ENCODE measurements at regions not wholly inside any gene's neighbourhood (a gene's known extent, or its start where the extent isn't known, plus 50 kb on each side); places are given as distances from the start of the nearest gene placed in this dataset.

DNA sequence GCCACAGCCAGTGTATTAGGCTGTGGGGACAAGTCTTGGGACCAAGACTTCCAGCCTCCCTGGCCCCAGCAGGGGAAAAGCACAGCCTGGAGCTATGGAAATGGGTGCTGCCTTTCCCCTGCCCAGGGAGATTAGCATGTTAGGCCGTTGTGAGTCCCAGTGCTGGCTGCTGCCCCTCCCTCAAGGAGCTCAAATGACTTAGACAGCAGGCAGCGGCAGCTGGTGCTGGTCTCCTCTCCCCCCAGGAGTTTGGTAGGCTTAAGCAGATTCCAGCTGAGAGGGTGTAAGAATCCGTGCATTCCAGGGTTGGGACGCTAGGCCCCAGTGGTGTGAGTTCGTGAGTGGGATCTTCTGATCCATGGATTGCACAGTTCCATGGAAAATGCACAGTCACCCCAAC, 301.5 kb upstream of the PHF14 start:
- no peak for DNase-seq

GRCh38 chr7:10677211-10677610, 296.5 kb upstream of the PHF14 start:
- no peak for DNase-seq

DNA sequence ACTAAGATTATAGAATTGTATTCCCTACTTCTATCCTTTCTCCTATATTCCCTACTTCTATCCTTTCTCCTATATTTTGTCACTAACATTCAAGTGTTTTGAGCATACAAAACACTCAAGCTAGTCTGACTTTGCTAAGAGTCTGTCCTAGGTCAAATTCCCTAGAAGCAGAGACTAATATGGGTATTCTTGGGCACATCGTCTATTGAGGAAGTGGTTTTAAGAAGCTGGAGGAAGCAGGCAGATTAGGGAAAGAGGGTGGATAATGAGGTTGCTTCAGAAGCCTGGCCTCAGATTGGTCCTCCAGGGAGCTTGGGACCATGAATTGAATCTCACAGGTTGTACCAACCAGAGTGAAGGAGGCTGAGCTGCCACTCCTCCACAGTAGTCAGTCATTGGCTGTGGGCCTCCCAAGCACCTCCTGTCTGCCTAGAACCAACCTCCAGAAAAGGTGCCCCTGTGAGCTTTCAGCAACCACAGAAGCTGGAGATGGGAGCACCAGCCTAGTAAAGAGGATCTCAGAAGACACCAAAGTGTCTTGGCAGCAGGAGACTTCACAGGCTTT, 295.9 kb upstream of the PHF14 start:
- DNase-seq = no peak

- DNase-seq = no peak
Observed at GRCh38 chr7:10684606-10685005, 289.1 kb upstream of the PHF14 start.

- DNase-seq = no peak
Observed at GRCh38 chr7:10685040-10685439, 288.6 kb upstream of the PHF14 start.

GRCh38 chr7:10688544-10688943, 285.1 kb upstream of the PHF14 start:
- DNase-seq = no peak

DNA sequence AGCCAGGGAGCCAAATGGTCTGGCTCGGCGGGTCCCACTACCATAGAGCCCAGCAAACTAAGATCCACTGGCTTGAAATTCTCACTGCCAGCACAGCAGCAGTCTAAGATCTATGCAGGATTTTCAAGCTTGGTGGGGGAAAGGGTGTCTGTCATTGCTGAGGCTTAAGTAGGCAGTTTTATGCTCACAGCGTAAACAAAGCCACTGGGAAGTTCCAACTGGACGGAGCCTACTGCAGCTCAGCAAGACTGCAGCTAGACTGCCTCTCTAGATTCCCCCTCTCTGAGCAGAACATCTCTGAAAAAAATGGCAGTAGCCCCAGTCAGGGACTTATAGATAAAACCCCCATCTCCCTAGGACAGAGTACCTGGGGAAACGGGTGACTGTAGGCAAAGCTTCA, 277.6 kb upstream of the PHF14 start:
- no peak for DNase-seq

GRCh38 chr7:10703059-10703458, 270.6 kb upstream of the PHF14 start:
- no peak for DNase-seq

DNA sequence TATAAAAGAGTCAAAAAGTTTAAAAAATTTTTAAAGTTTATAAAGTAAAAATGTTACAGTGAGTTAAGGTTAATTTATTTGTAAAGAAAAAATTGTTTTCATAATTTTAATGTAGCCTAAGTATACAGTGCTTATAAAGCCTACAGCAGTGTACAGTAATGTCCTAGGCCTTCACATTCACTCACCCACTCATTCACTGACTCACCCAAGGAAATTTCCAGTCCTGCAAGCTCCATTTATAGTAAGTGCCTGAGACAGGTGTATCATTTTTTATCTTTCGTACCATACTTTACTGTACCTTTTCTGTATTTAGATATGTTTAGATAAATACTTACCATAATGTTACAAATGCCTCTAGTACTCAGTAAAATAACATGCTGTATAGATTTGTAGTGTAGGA, 269.7 kb upstream of the PHF14 start:
- DNase-seq = no peak

GRCh38 chr7:10704653-10705052, 269.0 kb upstream of the PHF14 start:
- no peak for DNase-seq

- DNase-seq = no peak
Observed at GRCh38 chr7:10706875-10707493, 266.7 kb upstream of the PHF14 start.

- no peak for DNase-seq
Observed at GRCh38 chr7:10707519-10707918, 266.2 kb upstream of the PHF14 start.

- DNase-seq = no peak
Observed at GRCh38 chr7:10708447-10708846, 265.2 kb upstream of the PHF14 start.

DNA sequence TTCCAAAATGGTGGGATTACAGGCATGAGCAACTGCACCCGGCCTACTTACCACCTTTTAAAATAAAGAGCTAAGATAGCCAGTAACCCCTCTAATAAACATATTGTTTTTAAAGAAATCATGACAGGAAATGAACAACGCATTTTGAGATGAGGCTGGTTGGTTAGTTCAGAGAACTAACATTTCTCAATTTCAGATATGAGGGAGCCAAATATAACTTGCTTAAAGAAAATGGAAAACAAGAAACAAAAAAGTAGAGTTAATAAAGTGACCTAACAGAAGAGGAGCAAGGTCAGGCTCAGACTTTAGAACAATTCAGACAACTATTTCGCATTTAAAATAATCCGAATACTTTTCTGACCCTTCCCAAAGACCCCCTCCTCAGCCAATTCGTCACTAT, 254.9 kb upstream of the PHF14 start:
- DNase-seq = no peak

DNA sequence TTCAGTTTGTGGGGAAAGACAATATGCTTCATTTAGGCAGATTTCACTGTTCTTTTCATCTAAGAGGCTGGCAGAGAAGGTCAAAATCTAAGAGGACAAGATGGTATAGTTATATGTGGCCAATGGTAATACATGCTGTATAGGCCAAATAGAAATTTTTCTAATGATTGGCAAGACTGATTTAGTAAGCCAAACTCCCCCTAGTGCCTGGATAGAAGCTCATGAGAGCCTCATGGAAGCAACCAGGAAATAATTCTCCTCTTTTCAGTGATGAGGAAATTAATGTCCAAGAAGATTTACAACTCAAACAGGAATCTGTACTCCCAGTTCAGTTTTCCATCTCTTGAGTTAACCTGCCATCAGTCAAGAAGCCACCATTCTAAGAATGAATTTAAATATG, 253.6 kb upstream of the PHF14 start:
- DNase-seq = no peak

DNA sequence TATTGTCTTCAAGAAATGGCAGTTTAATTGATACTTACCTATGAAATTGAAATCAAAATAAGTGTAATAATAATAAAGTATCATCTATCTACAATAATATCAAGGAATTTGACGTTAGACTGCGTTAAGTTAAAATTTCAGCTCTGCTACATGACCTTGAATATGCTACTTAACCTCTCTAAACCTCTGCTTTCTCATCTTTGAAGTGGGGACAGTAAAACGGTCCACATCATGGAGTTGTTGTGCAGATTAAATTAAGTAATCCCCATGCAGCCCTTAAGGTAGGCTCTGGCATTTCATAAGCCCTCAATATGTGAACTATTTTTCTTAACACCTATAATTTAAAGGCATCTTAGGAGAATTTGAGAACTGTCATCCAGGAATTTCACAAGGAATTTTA, 252.4 kb upstream of the PHF14 start:
- no peak for DNase-seq

DNA sequence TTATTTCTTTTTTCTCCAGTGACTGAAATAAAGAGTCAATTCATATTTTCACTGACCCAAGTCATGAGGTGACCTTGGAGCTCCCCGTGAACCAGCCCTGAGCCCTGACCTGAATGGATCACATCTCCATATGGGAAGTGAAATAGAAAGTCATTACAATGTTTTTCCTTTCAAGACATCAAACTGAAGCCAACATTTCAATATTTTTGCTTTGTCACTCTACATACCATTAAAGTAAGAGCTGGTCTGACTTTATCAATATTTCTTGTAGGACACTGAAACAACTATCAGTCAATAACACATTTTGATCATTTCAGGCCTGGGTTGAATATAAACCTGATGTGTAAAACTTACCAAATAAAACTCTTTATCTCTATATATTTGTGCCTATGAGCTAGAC, 249.8 kb upstream of the PHF14 start:
- DNase-seq = no peak

DNA sequence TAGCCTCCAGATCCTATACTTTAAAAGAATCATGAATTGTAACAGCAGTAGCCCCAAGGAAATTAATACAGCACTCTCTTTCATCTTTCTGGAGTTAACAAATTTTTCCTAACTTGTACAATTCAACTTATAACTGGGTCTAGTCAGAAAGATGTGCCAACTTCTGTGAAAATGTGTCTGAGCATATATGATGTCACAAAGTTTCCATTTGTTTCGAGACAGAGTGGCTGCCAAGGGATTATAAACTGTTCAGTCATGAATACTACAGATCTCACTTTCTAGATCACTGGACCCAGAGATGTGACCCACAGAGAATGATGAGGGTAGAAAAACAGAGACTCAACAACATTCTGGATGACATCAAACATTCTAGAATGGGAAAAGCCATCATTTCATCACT, 249.2 kb upstream of the PHF14 start:
- no peak for DNase-seq

DNA sequence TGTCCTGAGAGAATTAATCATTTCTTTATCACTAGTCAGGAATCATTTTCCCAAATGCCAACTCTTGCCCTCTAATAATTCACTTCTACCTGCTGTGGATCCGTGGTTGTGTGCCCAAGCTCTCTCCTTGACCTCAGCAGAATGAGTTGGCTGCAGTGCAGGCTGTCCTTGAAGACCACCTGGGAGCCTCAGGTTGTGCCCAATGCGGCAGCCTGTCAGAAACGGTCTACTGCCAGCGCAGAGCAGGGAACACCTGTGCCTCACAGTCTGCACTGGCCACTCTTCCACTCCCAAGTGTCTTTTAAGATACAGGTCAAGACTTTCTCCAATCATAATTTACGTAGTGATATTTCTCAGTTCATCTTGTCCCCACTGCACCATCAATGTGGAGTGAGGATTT, 246.0 kb upstream of the PHF14 start:
- no peak for DNase-seq

DNA sequence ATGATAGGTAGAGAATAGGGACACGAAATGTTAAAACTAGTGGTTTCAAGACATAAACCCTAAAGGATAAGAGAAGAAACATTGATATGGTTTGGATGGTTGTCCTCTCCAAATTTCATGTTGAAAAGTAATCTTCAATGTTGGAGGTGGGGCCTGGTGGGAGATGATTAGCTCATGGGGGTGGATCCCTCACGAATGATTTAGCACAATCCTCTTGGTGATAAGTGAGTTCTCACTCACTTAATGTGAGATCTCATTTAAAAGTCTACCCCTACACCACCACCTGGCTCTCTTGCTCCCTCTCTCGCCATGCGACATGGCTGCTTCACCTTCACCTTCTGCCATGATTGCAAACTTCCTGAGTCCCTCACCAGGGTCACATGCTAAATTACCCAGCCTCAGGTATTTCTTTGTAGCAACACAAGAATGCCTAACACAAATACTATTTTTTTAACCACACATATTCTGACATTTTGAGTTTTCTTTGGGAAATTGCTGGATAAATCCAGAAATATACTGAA, 242.4 kb upstream of the PHF14 start:
- DNase-seq = no peak

- DNase-seq = no peak
Observed at GRCh38 chr7:10733747-10734146, 239.9 kb upstream of the PHF14 start.

DNA sequence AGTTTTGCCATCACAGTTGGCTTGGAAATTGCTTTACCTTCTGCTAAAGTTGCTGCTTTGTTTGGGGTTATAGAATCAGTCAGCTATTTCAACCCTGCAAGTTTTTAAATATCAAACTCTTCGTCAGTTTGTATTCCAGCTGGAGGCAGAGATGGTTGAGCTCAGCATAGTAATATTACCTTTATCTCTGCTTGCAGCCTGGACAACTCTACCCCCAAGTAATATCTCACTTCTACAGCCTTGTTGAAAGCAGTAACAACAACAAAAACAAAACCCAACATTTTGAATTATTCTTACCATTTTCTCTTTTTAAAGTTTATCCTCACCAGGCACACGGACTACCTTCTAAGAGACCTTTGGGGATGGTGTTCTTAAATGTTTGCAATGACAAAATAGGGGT, 239.1 kb upstream of the PHF14 start:
- no peak for DNase-seq

DNA sequence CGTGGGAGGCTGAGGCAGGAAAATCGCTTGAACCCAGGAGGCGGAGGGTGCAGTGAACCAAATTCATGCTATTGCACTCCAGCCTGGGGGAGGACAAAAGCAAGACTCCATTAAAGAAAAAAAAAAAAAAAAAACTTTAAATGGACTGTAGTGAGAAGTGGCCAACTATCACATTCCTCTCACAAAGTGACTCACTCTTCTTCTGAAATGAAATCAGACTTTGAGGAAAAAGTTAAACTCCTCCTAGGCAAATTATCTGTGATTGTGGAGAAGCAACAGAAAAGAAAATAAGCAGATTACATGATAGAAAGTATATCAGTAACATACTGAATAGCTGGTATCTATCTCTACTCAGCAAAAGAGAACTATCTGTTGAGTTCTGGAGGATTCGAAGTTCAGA, 234.3 kb upstream of the PHF14 start:
- no peak for DNase-seq

DNA sequence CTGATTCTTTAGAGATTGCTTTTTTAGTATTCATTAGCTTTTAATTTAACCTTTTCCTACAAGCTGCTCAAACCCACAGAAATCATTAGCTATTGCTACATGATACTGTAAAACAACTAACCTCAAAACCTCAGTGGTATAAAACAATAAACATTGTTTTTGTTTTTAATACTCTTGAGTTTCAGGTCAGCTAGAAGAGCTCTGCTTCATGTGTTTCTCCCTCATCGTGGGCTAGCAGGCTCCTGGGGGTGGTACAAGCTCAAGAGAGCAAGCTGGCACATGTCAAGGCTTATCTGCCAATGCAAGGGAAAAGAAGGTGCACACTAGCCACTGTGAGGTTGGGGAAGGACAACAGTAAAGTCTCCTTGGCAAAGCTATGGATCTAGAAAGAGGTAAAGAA, 232.9 kb upstream of the PHF14 start:
- no peak for DNase-seq

Measured in amygdala (tissue), 56 donors.